ENCODE measurements at regions not wholly inside any gene's neighbourhood (a gene's known extent, or its start where the extent isn't known, plus 50 kb on each side); places are given as distances from the start of the nearest gene placed in this dataset.

- H3K27me3 ChIP-seq (replicated peaks; ENCODE audit: control insufficient read depth, insufficient read depth, low read length, poor library complexity, severe bottlenecking): no peaks in the 10 kb centered on the region
- H3K36me3 ChIP-seq (ENCODE audit: control insufficient read depth, insufficient read depth, low read length): no peaks in the 10 kb centered on the region
- no peak overlapping the region for H3K27ac ChIP-seq (ENCODE audit: insufficient read depth, low read length, poor library complexity, severe bottlenecking)
- no peak overlapping the region for H3K4me3 ChIP-seq (ENCODE audit: insufficient read depth, low read depth, low read length, poor library complexity, severe bottlenecking)
- peaks cover 31% of the 10 kb centered on the region for H3K4me1 ChIP-seq (ENCODE audit: control insufficient read depth, insufficient read depth, low read length, poor library complexity, severe bottlenecking)
- DNase-seq: no peak
- H3K9me3 ChIP-seq (ENCODE audit: control insufficient read depth, low read length): no peaks in the 10 kb centered on the region
Observed at GRCh38 chr1:193476748-193477147, 290.3 kb upstream of the B3GALT2 start.

- H3K27ac ChIP-seq (ENCODE audit: insufficient read depth, low read length, poor library complexity, severe bottlenecking): no peak overlapping the region
- peaks cover 2% of the 10 kb centered on the region for H3K36me3 ChIP-seq (ENCODE audit: control insufficient read depth, insufficient read depth, low read length)
- H3K4me3 ChIP-seq (ENCODE audit: insufficient read depth, low read depth, low read length, poor library complexity, severe bottlenecking): no peak overlapping the region
- no peak for DNase-seq
- H3K4me1 ChIP-seq (ENCODE audit: control insufficient read depth, insufficient read depth, low read length, poor library complexity, severe bottlenecking): peaks cover 23% of the 10 kb centered on the region
- H3K9me3 ChIP-seq (ENCODE audit: control insufficient read depth, low read length): no peaks in the 10 kb centered on the region
- H3K27me3 ChIP-seq (replicated peaks; ENCODE audit: control insufficient read depth, insufficient read depth, low read length, poor library complexity, severe bottlenecking): no peaks in the 10 kb centered on the region
Observed at GRCh38 chr1:193473932-193474331, 287.5 kb upstream of the B3GALT2 start.

- H3K4me3 ChIP-seq (ENCODE audit: insufficient read depth, low read depth, low read length, poor library complexity, severe bottlenecking): no peak overlapping the region
- peaks cover 6% of the 10 kb centered on the region for H3K36me3 ChIP-seq (ENCODE audit: control insufficient read depth, insufficient read depth, low read length)
- H3K27me3 ChIP-seq (replicated peaks; ENCODE audit: control insufficient read depth, insufficient read depth, low read length, poor library complexity, severe bottlenecking): no peaks in the 10 kb centered on the region
- peaks cover 15% of the 10 kb centered on the region for H3K4me1 ChIP-seq (ENCODE audit: control insufficient read depth, insufficient read depth, low read length, poor library complexity, severe bottlenecking)
- no peaks in the 10 kb centered on the region for H3K9me3 ChIP-seq (ENCODE audit: control insufficient read depth, low read length)
- no peak for DNase-seq
- H3K27ac ChIP-seq (ENCODE audit: insufficient read depth, low read length, poor library complexity, severe bottlenecking): no peak overlapping the region
Observed at GRCh38 chr1:193472838-193473398, 286.5 kb upstream of the B3GALT2 start.

DNA sequence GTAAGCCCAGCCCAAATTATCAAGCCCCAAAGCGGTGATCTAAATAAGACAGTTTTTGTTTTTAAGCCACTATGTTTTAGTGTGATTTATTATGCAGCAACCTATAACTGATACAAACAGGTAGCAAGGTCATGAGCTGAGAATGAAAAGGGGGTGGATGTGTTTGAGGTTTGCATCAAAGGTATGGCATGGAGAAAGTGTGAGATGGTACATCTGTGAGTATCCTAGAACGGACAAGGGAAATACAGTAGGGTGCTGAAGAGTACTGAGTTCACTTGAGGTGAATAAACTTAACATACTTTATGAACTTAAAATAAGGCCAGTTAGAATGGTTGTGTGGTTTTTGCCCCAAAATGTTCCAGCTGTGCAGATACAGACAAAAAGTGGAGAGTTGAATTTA, 286.0 kb upstream of the B3GALT2 start:
- no peaks in the 10 kb centered on the region for H3K9me3 ChIP-seq (ENCODE audit: control insufficient read depth, low read length)
- H3K4me3 ChIP-seq (ENCODE audit: insufficient read depth, low read depth, low read length, poor library complexity, severe bottlenecking): no peak overlapping the region
- no peaks in the 10 kb centered on the region for H3K27me3 ChIP-seq (replicated peaks; ENCODE audit: control insufficient read depth, insufficient read depth, low read length, poor library complexity, severe bottlenecking)
- peaks cover 6% of the 10 kb centered on the region for H3K36me3 ChIP-seq (ENCODE audit: control insufficient read depth, insufficient read depth, low read length)
- peaks cover 11% of the 10 kb centered on the region for H3K4me1 ChIP-seq (ENCODE audit: control insufficient read depth, insufficient read depth, low read length, poor library complexity, severe bottlenecking)
- no peak for DNase-seq
- H3K27ac ChIP-seq (ENCODE audit: insufficient read depth, low read length, poor library complexity, severe bottlenecking): no peak overlapping the region

- no peak overlapping the region for H3K4me3 ChIP-seq (ENCODE audit: insufficient read depth, low read depth, low read length, poor library complexity, severe bottlenecking)
- H3K27me3 ChIP-seq (replicated peaks; ENCODE audit: control insufficient read depth, insufficient read depth, low read length, poor library complexity, severe bottlenecking): no peaks in the 10 kb centered on the region
- peaks cover 6% of the 10 kb centered on the region for H3K36me3 ChIP-seq (ENCODE audit: control insufficient read depth, insufficient read depth, low read length)
- DNase-seq: no peak
- peaks cover 8% of the 10 kb centered on the region for H3K4me1 ChIP-seq (ENCODE audit: control insufficient read depth, insufficient read depth, low read length, poor library complexity, severe bottlenecking)
- no peak overlapping the region for H3K27ac ChIP-seq (ENCODE audit: insufficient read depth, low read length, poor library complexity, severe bottlenecking)
- H3K9me3 ChIP-seq (ENCODE audit: control insufficient read depth, low read length): no peaks in the 10 kb centered on the region
Observed at GRCh38 chr1:193471981-193472380, 285.6 kb upstream of the B3GALT2 start.

DNA sequence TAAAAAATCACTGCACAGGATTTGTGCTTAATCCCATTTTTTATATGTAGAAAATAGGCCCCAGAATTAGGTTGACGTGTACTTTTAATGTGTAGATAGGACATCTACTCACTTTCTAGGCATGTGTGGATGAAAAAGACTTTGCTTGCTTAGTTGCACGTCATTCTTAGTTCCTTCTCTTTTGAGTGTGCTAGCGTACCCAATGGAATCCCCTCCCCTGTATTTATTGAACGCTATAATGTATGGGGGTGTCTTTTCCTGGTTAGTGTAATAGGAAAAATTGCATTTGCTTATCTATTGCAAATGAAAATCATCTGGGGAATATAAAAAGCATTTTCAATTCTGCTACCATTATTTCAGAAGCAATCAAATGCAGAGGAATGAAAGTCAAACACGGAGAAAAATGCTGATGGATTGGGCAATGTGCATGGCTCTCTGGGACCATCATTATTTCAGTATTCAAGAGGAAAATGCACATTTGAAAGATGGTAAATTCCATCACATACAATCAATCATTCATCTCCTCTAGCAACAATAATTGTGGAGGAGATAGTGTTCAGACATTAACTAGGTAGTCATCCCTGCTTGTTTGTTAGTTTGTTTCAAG, 277.0 kb upstream of the B3GALT2 start:
- DNase-seq: no peak
- no peak overlapping the region for H3K4me3 ChIP-seq (ENCODE audit: insufficient read depth, low read depth, low read length, poor library complexity, severe bottlenecking)

GRCh38 chr1:193462629-193463320, 276.4 kb upstream of the B3GALT2 start:
- Histone ChIP-seq H3K9me3 (ENCODE audit: control insufficient read depth, low read length) (no peaks in the 10 kb centered on the region), H3K4me1 (ENCODE audit: control insufficient read depth, insufficient read depth, low read length, poor library complexity, severe bottlenecking) (peaks cover 37% of the 10 kb centered on the region), H3K27ac (ENCODE audit: insufficient read depth, low read length, poor library complexity, severe bottlenecking) (peak overlapping the region; percentile 72), H3K36me3 (ENCODE audit: control insufficient read depth, insufficient read depth, low read length) (no peaks in the 10 kb centered on the region), H3K27me3 (replicated peaks; ENCODE audit: control insufficient read depth, insufficient read depth, low read length, poor library complexity, severe bottlenecking) (no peaks in the 10 kb centered on the region), H3K4me3 (ENCODE audit: insufficient read depth, low read depth, low read length, poor library complexity, severe bottlenecking) (peak overlapping the region; percentile 20)
- no peak for DNase-seq

More for the DNA sequence above, 277.0 kb upstream of the B3GALT2 start:
- H3K36me3 ChIP-seq (ENCODE audit: control insufficient read depth, insufficient read depth, low read length): no peaks in the 10 kb centered on the region
- H3K27ac ChIP-seq (ENCODE audit: insufficient read depth, low read length, poor library complexity, severe bottlenecking): peak overlapping the region; percentile 72
- no peaks in the 10 kb centered on the region for H3K27me3 ChIP-seq (replicated peaks; ENCODE audit: control insufficient read depth, insufficient read depth, low read length, poor library complexity, severe bottlenecking)
- H3K4me1 ChIP-seq (ENCODE audit: control insufficient read depth, insufficient read depth, low read length, poor library complexity, severe bottlenecking): peaks cover 37% of the 10 kb centered on the region
- no peaks in the 10 kb centered on the region for H3K9me3 ChIP-seq (ENCODE audit: control insufficient read depth, low read length)

GRCh38 chr1:193458628-193459027, 272.2 kb upstream of the B3GALT2 start:
- peak; percentile 21 to 38 (median 23) for DNase-seq

DNA sequence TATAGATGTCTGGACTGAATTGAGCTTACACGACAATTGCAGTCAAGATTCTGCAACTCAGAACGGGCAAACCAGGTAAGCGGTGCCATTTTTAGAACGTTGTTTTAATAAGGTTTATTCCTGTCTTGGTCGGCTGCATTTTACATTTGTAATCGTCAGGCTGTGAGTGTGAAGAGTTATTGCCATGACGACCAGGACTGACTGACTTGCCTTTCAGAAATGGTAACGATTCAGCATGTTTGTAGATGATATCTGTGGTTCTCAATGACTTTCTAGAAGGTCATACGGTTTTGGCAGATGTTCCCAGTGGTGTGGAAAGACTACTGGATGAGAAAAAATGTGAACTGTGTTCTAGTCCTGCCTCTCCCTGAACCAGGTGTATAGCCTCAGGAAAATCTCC, 271.3 kb upstream of the B3GALT2 start:
- H3K4me3 ChIP-seq (ENCODE audit: insufficient read depth, low read depth, low read length, poor library complexity, severe bottlenecking): no peak overlapping the region
- H3K27ac ChIP-seq (ENCODE audit: insufficient read depth, low read length, poor library complexity, severe bottlenecking): peak overlapping the region; percentile 81
- H3K36me3 ChIP-seq (ENCODE audit: control insufficient read depth, insufficient read depth, low read length): no peaks in the 10 kb centered on the region
- no peaks in the 10 kb centered on the region for H3K9me3 ChIP-seq (ENCODE audit: control insufficient read depth, low read length)
- peaks cover 23% of the 10 kb centered on the region for H3K4me1 ChIP-seq (ENCODE audit: control insufficient read depth, insufficient read depth, low read length, poor library complexity, severe bottlenecking)
- H3K27me3 ChIP-seq (replicated peaks; ENCODE audit: control insufficient read depth, insufficient read depth, low read length, poor library complexity, severe bottlenecking): no peaks in the 10 kb centered on the region
- peak; percentile 16 to 23 (median 22) for DNase-seq

More at GRCh38 chr1:193458628-193459027, 272.2 kb upstream of the B3GALT2 start:
- Histone ChIP-seq H3K4me3 (ENCODE audit: insufficient read depth, low read depth, low read length, poor library complexity, severe bottlenecking) (no peak overlapping the region), H3K36me3 (ENCODE audit: control insufficient read depth, insufficient read depth, low read length) (no peaks in the 10 kb centered on the region), H3K9me3 (ENCODE audit: control insufficient read depth, low read length) (no peaks in the 10 kb centered on the region), H3K4me1 (ENCODE audit: control insufficient read depth, insufficient read depth, low read length, poor library complexity, severe bottlenecking) (peaks cover 27% of the 10 kb centered on the region), H3K27me3 (replicated peaks; ENCODE audit: control insufficient read depth, insufficient read depth, low read length, poor library complexity, severe bottlenecking) (no peaks in the 10 kb centered on the region), H3K27ac (ENCODE audit: insufficient read depth, low read length, poor library complexity, severe bottlenecking) (peak overlapping the region; percentile 81)

DNA sequence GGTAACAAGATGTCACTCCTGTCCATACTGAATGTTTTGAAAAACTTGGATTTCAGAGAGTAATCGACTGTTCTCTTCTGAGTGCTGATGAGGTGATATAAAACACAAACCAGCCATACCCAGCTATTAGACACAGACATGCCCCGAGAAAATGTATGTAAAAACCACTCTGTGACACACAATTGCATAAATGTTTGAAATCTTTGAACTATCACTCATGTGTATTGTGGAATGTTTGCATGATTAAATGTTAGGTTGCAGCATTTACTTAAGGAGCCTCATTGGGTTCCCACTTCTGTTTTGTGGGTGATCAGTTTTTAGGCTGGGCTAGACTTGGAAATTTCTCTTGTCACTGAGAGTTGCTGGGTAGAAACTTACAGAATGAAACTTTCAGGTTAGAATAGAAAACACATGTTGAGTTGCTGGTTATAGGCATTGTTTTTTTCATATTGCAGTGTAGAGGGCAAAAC, 270.4 kb upstream of the B3GALT2 start:
- DNase-seq: no peak
- H3K4me1 ChIP-seq (ENCODE audit: control insufficient read depth, insufficient read depth, low read length, poor library complexity, severe bottlenecking): peaks cover 17% of the 10 kb centered on the region
- peak overlapping the region; percentile 81 for H3K27ac ChIP-seq (ENCODE audit: insufficient read depth, low read length, poor library complexity, severe bottlenecking)
- H3K36me3 ChIP-seq (ENCODE audit: control insufficient read depth, insufficient read depth, low read length): no peaks in the 10 kb centered on the region
- no peaks in the 10 kb centered on the region for H3K9me3 ChIP-seq (ENCODE audit: control insufficient read depth, low read length)
- no peak overlapping the region for H3K4me3 ChIP-seq (ENCODE audit: insufficient read depth, low read depth, low read length, poor library complexity, severe bottlenecking)
- H3K27me3 ChIP-seq (replicated peaks; ENCODE audit: control insufficient read depth, insufficient read depth, low read length, poor library complexity, severe bottlenecking): no peaks in the 10 kb centered on the region
